ENCODE measurements at regions not wholly inside any gene's neighbourhood (a gene's known extent, or its start where the extent isn't known, plus 50 kb on each side); places are given as distances from the start of the nearest gene placed in this dataset.

DNA sequence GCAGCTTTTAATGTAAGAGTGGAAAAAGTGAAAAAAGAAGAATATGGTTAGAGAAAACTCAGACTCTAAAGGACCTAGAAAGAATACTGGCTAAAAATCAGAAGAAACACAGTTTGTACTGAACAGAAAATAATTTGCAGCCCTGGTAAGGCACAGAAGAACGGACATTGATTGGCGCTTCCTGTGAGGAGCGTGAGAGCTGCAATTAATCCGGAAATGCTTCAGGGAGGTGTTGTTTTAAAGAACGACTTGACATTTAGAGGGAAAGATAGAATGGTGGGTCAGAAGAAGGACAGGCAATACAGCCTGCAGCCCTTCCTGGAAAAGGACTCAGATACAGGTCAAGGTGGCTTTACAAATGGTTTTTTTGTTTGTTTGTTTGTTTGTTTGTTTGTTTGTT, 151.3 kb upstream of the TSC22D2 start:
- FAIRE-seq (no peak), DNase-seq (ENCODE audit: insufficient read length, low spot score) (no peak)
- TF ChIP-seq CTCF (IDR thresholded peaks at IDR 0.05; ENCODE audit: insufficient read depth, missing control alignments) = no peak

DNA sequence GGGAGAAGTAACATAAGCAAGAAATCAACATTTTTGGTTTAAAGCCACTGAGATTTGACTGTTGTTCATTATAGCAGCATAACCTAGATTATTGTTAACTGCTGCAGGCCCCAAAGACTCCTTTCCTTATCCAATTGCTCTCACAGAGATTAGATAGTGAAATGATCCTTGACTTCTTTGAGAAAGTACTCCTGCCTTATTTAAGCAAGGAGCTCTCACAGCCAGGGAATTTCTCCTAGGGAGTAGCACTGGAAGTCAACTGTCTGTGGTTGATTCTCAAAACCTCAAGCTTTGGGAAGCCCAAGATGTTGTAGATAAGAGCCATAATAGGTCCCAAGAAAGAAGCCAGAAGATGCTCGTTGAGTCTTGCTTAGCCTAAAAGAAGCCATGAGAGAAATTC, 151.8 kb upstream of the TSC22D2 start:
- DNase-seq (ENCODE audit: insufficient read length, low spot score) (no peak), FAIRE-seq (no peak)
- TF ChIP-seq CTCF (IDR thresholded peaks at IDR 0.05; ENCODE audit: insufficient read depth, missing control alignments) = no peak

- no peak for FAIRE-seq
- no peak for TF ChIP-seq CTCF (IDR thresholded peaks at IDR 0.05; ENCODE audit: insufficient read depth, missing control alignments)
- no peak for DNase-seq (ENCODE audit: insufficient read length, low spot score)
Observed at GRCh38 chr3:150255826-150256225, 152.3 kb upstream of the TSC22D2 start.

DNA sequence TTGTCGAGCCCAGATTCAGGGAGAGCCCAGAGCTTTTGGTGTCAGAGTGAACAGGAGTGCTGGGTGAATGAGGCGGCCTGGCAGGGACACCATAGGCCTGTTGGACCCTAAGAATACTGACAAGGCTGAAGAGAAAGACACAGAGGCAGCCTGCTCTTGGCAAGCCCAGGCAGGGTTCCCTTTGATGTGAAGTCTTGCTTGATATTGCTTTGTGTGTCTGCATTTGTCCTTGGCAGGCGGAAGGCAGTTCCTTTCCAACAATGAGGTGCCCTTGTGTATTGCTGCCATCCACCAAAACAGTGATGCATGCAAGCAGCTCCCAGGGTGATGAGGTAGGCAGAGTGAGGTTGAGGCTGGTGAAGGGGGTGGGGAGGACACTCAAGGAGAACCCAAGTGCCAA, 152.7 kb upstream of the TSC22D2 start:
- FAIRE-seq = no peak
- no peak for TF ChIP-seq CTCF (IDR thresholded peaks at IDR 0.05; ENCODE audit: insufficient read depth, missing control alignments)
- no peak for DNase-seq (ENCODE audit: insufficient read length, low spot score)

GRCh38 chr3:150254309-150254708, 153.8 kb upstream of the TSC22D2 start:
- FAIRE-seq (no peak), DNase-seq (ENCODE audit: insufficient read length, low spot score) (no peak)
- TF ChIP-seq CTCF (IDR thresholded peaks at IDR 0.05; ENCODE audit: insufficient read depth, missing control alignments) = no peak

GRCh38 chr3:150253622-150254021, 154.5 kb upstream of the TSC22D2 start:
- FAIRE-seq (no peak), DNase-seq (ENCODE audit: insufficient read length, low spot score) (no peak)
- TF ChIP-seq CTCF (IDR thresholded peaks at IDR 0.05; ENCODE audit: insufficient read depth, missing control alignments) = no peak

- DNase-seq (ENCODE audit: insufficient read length, low spot score) (no peak), FAIRE-seq (no peak)
- TF ChIP-seq CTCF (IDR thresholded peaks at IDR 0.05; ENCODE audit: insufficient read depth, missing control alignments) = no peak
Observed at GRCh38 chr3:150252462-150252861, 155.6 kb upstream of the TSC22D2 start.

Data from D721Med (cell line).